GM21367 (cell line): ENCODE measurements at regions not wholly inside any gene's neighbourhood (a gene's known extent, or its start where the extent isn't known, plus 50 kb on each side); places are given as distances from the start of the nearest gene placed in this dataset.

Experiments
- ATAC-seq: cut with Tn5 transposase; IDR thresholded peaks from one replicate; pipeline ENCODE4 v1.9.1; 2021; ENCODE audit not compliant: unreplicated experiment

DNA sequence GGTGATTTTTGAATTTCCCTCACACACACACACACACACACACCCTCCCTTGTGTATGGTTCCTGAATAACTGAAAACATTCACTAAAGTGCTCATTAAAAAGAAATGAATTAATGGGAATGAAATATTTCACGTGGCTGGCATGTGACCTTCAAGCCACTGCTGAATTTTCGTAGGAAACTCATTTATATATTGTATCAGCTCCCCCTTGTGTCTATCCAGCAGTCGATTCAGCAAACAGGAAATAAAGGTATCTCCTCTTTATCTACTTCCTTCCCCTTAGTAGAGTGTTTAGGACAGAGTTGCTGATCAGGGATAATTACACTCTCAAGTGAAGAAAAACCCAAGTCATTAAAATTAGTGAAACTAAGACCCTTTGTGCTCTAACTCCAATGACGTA lies 912.6 kb upstream of the LCORL start:
- no peak for ATAC-seq

DNA sequence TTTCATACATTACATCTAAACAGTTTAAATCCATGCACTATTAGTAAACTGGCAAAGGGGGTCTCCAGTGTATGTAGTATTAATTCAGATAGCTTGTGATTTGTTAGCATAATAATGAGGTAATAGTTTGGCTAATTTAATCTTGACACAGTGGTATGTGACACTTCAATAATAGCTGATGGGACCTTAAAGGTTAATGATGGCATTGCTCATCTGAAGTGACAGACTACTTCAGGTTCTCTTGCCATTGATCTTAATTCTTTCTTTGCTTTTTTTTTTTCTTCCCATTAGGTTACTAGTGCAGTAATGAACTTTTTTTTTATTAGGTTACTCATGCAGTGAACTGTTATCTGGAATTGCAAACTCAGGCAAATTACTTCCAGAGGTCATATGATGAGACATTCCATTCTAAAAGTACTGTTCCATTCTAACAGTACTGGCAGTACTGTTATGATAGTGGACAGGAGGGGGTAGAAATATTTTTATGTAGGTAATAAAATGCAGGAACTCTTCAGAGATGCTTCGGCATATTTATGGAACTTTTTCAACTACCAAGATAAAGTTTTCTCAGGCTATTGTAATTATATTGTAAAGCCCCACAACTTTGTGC lies 911.3 kb upstream of the LCORL start:
- ATAC-seq = no peak

DNA sequence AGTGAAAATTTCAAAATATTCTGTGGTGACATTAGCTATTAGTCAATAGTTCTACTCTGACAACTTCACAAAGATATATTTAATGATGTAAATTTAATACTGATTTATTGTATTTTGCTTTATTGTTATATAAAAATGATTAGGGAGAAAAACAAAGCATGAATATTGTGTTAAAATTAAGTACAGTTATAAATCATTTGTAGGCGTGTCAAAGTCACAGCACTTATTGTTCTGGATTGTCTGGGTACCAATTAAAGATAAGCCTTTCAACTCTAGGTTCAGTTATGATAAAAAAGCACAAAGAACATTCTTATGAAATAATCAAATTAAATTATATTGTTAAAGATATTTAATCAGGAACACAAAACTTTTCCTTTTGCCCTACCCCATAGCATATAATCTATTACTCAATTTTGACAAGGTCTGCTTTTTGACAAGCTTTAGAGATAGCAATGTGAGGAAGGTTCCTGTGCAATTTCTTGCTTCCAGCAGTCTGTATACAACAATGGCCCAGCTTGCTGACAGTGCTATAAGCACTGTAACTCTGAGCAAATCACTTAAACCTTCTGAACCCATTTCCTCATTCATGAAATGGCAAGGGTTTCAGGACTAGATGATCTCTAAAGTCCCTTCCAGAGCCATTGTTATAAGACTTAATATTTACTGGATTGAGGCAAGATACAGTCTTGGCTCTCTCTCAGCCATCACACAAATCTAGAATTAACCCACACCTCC lies 910.3 kb upstream of the LCORL start:
- no peak for ATAC-seq

DNA sequence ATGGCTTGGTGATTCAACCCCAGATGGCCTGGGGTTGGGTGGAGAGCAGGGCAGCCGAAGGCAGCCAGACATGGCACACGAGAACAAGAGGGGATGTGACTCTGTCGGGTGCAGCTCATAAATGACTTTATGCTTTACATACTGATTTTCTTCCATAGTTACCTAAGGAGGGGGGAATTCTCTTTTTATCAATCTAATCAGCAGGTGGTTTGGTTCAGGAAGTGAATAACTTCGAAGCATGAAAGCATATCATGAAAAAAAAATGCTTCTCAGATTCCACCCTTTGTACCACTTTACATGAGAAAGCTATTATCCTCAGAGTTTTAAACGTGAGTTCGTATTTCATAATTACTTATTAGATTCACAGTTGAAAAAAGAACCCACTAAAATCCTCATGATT lies 908.9 kb upstream of the LCORL start:
- ATAC-seq = no peak

DNA sequence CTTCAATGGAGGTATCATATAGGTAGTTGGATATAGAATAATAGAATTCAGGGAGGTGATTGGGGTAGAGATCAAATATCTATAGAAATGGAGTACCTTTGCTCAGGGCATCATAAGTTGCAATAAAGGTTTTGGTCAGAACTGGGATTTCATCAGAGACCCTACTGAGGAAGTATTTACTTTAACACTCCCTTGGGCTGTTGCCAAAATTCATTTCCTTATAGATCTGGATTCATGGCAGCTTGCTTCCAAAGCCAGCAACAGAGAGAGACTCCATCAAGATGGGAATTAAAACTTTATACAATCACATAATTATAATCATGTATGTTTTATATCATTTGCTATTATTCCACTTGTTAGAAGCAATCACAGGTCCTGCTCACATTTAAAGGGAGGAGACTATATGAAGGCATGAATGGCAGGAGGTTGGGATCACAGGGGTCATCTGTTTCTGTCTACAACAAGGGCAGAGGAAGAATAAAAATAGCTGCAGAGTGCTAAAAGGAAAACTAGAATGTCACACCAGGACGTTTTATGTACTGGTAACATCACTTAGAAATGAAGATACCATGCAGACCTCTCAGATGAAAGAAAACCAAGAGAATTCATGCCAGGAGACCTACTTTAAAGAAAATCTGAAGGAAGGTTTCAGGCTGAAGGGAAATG lies 902.1 kb upstream of the LCORL start:
- ATAC-seq = no peak

DNA sequence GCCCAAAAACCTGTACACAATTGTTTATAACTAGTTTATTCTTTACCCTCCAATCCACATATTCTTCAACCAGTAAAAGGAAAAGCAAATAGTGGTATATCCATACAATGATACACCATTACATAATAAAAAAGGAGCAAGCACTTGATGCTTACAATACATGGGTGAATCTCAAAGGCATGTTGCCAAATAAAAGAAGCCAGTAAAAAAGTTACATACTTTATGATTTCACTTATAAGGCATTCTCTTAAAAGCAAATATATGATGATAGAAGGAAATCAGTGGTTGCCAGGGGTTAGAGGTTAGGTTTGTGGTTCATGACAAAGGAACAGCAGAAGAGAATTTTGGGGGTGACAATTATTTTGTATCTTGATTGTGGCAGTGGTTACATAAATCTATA lies 896.1 kb upstream of the LCORL start:
- no peak for ATAC-seq

DNA sequence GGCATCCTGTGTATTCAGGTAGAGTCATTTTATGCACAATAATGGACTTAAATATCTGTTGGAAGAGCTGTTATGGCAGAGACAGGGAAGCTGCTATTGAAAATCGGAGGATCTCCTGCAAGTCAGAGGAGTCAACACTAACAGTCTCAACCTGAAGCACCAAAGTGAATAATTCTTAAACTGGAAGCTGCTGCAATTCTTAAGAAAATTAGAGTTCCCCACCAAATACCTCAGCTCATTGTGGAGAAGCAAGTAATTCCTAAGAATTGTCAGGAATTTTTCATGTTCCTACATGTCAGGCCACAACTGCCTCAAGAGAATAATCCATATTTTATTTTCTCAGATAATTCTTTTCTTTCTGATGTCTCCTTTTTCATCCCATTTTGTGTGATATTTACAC lies 892.6 kb upstream of the LCORL start:
- no peak for ATAC-seq

DNA sequence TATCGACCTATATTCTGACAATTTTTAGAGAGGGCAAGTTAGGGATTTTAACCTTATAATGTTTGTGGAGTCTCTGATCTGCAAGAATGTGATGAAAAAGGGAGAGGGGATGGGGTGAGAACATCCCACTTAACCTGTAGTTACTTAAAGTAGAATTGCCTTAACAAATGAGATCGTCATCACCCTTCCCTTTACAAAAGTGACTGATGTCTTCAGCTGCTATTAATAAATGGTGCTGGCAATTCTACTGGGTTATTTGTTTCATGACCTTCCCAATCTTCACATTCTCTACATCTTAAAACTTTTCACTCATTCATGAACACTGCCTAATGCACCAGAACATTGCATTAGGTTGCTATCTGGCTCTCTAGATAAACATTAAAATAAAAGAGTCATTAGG lies 873.4 kb upstream of the LCORL start:
- ATAC-seq = no peak

DNA sequence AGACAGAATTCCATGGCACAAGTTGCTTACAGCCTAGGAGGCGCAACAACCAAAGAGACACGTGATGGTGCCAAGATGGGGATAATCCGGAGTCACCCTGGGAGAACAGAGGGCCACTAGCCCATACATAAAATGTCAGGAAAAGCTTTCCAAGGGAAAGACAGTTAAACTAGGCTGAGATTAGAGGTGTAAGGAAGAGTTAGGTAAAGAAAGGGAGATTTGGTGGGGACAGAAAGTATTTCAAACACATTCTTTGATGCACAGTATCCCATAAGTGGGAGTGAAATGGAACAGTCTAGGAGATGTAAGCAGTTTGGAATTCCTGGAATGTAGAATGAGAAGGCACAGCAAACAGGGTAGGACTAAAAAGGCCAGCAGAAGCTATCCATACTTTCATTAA lies 860.9 kb upstream of the LCORL start:
- no peak for ATAC-seq

DNA sequence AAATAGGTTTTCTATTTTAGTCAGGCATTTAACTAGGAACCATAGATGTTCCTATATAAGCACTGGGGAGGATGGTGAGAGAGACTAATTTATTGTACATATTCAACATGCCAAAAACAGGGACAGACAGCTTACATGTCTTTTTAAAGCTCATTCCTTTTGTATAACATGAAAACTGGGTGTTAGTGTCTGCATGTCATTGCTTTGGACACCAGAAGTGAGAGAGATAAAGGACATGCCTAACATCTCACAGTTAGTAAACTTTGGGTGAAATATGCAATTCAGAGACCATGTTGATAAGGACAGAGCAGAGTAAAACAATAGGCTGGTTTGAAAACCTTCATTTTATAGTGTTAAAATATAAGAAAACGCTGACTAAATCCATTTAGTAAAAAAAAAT lies 860.0 kb upstream of the LCORL start:
- no peak for ATAC-seq

DNA sequence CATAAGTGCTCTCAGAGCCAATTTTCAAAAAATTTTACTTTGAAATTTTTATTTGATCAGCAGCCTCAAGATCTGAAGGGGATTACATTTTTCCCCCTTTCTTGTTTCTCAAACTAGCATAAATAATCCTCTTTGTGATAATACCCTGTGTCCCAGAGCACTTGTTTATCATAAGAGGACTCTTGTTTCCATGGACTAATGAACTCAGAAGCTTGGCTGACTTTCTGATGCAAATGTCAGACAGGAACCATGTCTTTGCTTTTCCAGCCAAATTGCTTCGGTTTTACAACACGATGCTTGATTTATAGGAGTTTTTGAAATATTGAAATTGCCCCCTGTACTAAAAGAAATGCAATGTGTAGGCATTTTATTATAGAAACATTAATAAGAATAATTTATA lies 859.3 kb upstream of the LCORL start:
- ATAC-seq = no peak

DNA sequence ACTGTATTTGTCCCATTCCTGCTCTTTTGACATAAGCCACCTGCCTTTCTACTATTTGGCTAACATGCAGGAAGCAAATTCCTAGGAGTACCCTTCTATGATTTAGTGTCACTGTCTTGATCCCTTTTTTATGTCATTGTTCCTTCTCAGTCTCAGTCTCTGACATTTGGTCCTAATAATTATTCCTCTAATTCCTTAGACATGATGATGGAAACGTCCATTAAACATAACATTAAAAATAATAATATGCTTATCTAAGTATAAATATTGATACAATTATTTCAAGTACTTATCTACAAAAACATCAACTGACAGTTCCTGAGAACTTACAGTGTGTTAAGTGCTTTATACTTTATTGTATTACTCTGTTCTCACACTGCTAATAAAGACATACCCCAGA lies 857.0 kb upstream of the LCORL start:
- ATAC-seq = no peak

DNA sequence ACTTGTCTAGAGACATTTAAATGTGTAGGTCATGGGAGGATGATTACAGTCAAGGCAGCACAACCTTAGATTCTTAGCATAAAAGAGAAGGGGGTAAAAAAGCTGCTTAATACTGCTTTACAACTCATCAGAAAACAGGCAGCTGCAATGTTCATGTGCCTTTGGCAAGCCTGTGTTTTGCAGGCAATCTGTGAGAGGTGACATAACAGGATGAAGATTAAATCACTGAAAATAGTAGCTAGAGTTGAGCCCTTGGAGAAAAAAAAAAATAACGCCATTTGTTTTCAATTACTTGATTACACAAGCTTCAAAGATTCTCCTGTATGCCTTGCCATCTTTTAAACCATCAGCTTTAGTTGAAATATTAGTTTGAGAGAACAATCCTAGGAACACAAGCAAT lies 847.6 kb upstream of the LCORL start:
- ATAC-seq = no peak

DNA sequence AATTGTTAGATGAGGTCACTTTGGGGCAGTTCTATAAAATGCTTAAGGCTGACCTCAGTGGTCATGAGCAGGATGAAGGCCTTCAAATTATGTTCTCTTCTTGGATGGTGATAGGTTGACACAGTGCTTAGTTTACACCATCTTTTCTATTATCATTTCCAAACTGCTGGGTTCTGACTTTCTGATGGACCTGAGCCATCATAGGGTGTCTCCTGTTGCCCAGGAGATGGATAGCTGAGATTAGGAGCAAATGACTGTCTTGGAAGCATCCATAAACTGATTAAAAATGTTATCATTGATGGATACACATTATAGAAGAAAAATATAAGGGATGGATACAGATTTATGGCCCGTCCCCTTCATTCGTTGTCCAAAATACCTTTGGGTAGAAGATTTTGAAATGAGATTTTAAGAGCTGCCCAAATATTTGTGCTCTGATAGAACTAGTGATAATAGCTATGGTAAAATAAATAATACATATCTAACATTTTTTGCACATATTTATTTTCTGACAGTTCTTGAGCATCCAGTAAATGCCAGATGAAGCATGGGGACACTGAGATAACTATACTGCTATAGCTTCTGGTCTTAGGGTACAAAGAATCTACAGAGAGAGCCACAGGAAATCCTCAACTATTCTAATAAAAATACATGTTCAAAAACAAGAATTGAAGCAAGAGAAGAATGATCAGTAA lies 839.4 kb upstream of the LCORL start:
- no peak for ATAC-seq

DNA sequence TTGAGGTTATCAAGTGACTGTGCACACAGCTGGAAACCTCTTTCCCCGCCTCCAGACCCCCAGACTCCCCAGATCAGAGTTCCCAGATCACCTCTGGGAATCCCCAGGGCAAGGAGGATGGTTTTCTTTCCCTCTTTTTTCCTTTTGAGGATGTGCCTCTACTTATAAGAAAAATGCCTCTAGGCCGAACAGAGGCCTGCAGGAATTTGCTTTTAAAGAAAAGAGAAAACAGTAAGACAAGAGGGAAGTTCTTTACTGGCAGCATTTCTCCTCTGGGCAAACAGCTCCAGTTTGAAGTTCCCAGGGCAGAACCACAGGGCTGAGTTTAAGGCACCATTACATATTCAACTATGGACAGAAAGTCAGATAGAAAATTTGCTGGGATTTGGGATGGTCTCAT lies 837.9 kb upstream of the LCORL start:
- ATAC-seq = no peak

DNA sequence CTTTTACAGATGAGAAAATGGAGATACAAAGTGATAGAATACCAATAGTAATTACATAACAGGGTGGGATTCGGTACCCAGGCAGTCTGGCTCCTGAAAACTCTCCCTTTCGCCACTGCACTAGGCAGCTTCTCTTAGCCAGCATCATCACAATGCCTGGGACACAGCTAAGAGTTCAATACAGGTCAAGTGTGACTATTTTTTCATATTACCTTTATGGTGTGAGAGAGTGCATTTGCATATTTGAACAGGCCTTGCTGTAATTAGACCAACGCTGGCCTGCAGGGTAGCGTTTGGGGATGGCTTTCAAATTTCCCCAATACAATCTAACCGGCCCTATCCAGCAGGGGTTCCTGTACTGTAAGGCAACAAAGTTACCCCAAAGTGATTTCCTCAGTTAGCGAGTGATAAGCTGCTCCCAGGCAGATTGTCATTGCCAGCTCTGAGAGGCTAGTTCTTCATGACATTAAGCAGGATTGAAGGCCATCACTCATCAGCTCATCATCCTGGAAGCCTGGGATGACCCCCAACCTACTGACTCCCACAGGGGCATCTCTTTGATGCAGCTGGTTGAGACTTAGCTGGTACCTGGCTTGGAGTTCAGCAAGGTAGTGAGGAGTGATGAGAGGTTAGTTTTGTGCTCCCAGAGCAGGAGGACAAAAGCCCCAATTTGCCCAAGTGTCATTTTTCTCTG lies 836.8 kb upstream of the LCORL start:
- ATAC-seq = no peak

DNA sequence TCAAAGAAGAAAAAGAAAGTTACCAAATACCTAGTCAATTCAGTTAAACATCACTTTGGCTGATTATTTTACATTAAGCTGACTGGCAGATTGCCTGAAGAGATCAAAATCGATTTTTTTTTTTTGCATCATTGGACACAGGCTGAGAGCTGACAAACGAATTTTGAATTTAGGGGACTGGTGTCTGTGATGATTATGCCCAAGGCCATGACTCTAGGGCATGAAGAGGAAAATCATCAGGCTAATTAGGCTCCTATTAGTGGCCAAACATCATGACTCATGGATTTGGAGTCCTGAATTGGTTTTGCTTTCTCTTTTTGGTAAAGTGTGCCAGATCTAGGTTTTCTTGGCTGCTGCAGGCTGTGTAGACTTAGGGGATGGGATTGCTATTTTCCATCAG lies 829.3 kb upstream of the LCORL start:
- ATAC-seq = no peak

DNA sequence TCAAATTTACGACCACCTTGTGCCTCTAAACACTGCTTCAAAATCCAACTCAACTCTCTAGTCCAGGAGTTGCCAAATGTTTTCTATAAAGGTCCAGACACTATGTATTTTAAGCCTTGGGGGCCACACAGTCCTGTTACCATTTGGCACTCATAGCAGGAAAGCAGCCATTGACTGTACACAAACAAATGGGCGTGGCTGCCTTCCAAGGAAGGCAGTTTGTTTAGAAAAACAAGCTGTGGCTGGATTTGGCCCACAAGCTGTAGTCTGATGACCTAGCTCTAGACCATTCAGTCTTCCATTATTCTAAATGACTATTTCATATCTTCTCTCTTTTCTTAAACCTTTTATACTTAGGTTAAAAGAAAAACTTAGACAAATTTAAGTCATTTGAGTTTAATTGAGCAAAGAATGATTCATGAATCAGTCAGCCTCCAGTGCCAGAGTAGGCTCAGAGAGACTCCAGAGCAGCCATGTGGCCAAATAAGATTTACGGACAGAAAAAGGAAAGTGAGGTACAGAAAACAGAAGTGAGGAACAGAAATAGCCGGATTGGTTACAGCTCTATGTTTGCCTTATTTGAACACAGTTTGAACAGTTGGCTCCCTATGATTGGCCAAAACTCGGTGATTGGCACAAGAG lies 825.8 kb upstream of the LCORL start:
- no peak for ATAC-seq

DNA sequence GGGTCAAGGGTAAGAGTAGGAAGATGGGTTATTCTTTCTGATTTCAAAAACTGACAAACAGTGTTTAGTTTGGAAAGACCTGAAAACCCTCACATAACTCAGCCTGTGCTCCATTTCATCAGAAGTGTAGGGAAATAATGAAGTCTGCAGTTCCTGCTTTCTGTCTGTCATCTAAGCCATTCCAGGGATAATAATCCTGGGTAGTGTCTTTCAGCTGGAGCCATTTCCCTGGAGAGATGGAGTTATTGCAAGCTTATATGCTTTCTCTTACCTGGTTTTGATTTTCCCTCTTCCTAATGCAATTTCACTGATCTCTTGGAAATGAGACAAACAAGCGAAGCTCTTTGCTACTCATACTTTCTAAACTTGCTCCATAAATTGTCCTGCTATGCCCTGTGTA lies 824.8 kb upstream of the LCORL start:
- ATAC-seq = no peak

DNA sequence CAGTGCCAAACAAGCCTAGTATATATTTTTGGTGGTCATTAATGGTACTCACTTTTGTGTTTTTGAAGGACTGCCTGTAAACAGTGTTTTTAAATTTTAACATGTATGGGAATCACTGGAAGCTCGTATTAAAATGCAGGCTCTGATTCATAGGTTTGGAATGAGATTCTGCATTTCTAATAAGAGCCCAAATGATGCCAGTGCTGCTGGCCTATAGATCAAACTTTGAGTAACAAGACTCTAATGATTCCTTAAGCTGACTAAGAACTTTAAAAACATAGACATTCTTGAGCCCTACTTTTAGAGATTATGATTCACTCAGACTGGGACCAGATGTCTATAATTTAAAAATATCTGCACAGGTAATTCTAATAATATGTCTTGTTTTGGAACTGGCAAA lies 823.2 kb upstream of the LCORL start:
- no peak for ATAC-seq

DNA sequence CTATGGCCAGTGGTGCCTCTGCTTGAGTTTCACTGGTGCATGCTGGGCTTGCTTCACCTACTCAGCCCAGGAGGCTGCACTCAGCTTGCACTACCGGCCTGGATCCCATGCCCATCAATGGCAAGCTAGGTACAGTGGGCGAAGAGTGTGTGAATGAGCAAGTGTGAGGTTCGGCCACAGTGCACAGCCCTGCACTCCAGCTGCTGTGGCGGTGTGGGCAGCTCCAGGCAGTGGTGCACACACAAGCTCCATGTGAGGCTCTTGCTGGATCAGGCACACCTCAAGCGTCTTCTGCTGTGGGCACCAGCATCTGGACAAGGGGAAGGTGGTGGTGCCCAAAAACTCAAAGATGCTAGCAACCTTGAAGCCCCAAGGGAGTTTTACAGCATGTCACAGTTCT lies 820.9 kb upstream of the LCORL start:
- ATAC-seq = no peak
